ENCODE measurements at regions not wholly inside any gene's neighbourhood (a gene's known extent, or its start where the extent isn't known, plus 50 kb on each side); places are given as distances from the start of the nearest gene placed in this dataset.

DNA sequence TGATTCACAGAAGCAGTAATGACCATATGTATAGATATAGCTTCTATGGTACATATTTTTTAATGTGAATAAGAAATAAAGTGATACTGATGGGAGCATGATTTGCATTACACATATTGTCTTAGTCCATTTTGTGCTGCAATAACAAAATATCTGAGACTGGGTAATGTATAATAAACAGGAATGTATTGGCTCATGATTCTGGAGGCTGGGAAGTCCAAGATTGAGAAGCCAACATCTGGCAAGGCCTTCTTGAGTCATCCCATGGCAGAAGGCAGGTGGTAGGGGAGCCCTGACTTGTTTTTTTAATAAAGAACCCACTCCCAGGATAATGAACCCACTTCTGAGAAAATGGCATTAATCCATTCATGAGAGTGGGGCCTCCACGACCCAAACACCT lies 185.6 kb upstream of the RREB1 start:
- Mint-ChIP-seq H3K9me3 (no peaks in the 10 kb centered on the region), H3K27ac (no peak overlapping the region), H3K4me1 (no peaks in the 10 kb centered on the region), H3K27me3 (ENCODE audit: low read depth) (no peaks in the 10 kb centered on the region), H3K4me3 (no peak overlapping the region), H3K36me3 (no peaks in the 10 kb centered on the region)
- no peak for TF ChIP-seq CTCF (IDR thresholded peaks at IDR 0.05; ENCODE audit: unreplicated experiment)
- no peak for DNase-seq (ENCODE audit: low spot score in 2 of 2, unreplicated experiment in 2 of 2)

DNA sequence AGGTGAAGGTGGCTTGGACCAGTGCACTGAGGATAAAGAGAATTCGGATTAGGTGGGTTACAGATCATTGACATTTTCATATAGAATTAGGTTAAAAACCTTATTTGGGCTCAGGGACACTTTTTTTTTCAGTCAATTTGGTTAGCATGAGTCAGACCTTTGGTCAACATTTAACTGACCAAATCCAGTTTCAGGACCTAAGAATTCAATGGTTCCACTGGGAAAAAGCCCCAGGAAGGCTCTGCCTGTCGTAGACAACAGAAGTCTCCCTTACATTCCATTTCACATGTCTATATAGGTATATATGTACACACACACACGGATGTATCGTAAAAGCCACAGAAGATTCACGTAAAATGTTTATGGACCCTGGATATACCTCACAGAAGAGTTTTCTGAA lies 184.2 kb upstream of the RREB1 start:
- no peaks in the 10 kb centered on the region for H3K36me3 Mint-ChIP-seq
- H3K4me3 Mint-ChIP-seq = no peak overlapping the region
- H3K27ac Mint-ChIP-seq = no peak overlapping the region
- DNase-seq (ENCODE audit: low spot score in 2 of 2, unreplicated experiment in 2 of 2) = no peak
- no peak for TF ChIP-seq CTCF (IDR thresholded peaks at IDR 0.05; ENCODE audit: unreplicated experiment)
- no peaks in the 10 kb centered on the region for H3K9me3 Mint-ChIP-seq
- no peaks in the 10 kb centered on the region for H3K27me3 Mint-ChIP-seq (ENCODE audit: low read depth)
- peaks cover 4% of the 10 kb centered on the region for H3K4me1 Mint-ChIP-seq

- Mint-ChIP-seq H3K9me3 (no peaks in the 10 kb centered on the region), H3K4me3 (no peak overlapping the region), H3K4me1 (peaks cover 4% of the 10 kb centered on the region), H3K36me3 (no peaks in the 10 kb centered on the region), H3K27me3 (ENCODE audit: low read depth) (no peaks in the 10 kb centered on the region), H3K27ac (no peak overlapping the region)
- no peak for TF ChIP-seq CTCF (IDR thresholded peaks at IDR 0.05; ENCODE audit: unreplicated experiment)
- DNase-seq (ENCODE audit: low spot score in 2 of 2, unreplicated experiment in 2 of 2) = no peak
Observed at GRCh38 chr6:6924708-6925107, 183.1 kb upstream of the RREB1 start.

DNA sequence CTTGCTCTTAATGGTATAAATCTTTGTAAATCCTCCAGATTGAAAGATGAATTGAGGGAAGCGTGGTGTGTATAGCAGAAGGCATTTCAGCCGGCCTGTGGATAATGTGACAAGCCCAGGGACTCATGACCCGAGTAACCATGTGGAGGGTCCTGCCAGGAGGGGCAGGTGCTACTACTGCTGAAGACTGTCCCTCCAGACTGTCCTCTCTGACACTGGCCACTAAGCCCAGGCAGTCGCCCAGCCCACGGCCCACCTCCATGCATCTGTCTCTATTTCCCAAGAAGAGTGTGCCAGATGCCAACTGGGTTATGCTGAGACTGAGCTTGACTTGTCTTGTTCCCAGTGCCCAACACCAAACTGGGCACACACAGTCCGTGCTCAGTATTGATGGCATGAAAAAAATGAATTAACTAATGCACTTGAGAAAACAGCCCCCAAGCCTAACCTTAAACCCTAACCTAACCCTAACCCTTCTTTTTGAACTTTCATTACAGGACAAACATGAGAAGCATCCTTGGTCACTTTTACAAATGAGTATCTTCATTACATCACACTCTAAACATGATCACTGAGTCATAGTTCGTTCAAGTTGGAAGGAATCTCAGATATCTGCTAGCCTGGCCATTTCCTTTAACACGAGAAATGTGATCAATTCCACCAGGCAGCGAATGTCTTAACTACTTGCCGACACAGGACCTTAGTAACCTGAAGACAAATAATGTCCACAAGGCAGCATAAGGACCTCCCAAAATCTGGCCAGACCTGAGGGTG lies 182.2 kb upstream of the RREB1 start:
- TF ChIP-seq CTCF (IDR thresholded peaks at IDR 0.05; ENCODE audit: unreplicated experiment) = no peak
- no peak overlapping the region for H3K4me3 Mint-ChIP-seq
- H3K27ac Mint-ChIP-seq = no peak overlapping the region
- no peak for DNase-seq (ENCODE audit: low spot score in 2 of 2, unreplicated experiment in 2 of 2)
- H3K9me3 Mint-ChIP-seq = no peaks in the 10 kb centered on the region
- H3K27me3 Mint-ChIP-seq (ENCODE audit: low read depth) = no peaks in the 10 kb centered on the region
- peaks cover 4% of the 10 kb centered on the region for H3K4me1 Mint-ChIP-seq
- no peaks in the 10 kb centered on the region for H3K36me3 Mint-ChIP-seq

GRCh38 chr6:6926856-6927255 lies 180.9 kb upstream of the RREB1 start:
- Mint-ChIP-seq H3K4me1 (peaks cover 4% of the 10 kb centered on the region), H3K27ac (no peak overlapping the region), H3K4me3 (no peak overlapping the region), H3K27me3 (ENCODE audit: low read depth) (no peaks in the 10 kb centered on the region), H3K36me3 (no peaks in the 10 kb centered on the region), H3K9me3 (no peaks in the 10 kb centered on the region)
- DNase-seq (ENCODE audit: low spot score in 2 of 2, unreplicated experiment in 2 of 2) = no peak
- TF ChIP-seq CTCF (IDR thresholded peaks at IDR 0.05; ENCODE audit: unreplicated experiment) = no peak
